ENCODE measurements at regions not wholly inside any gene's neighbourhood (a gene's known extent, or its start where the extent isn't known, plus 50 kb on each side); places are given as distances from the start of the nearest gene placed in this dataset.
"Not testable (repeated sequence)": the region's sequence is repeated elsewhere in the genome, so short reads cannot be mapped to it uniquely, and the experiment has no call there.

DNA sequence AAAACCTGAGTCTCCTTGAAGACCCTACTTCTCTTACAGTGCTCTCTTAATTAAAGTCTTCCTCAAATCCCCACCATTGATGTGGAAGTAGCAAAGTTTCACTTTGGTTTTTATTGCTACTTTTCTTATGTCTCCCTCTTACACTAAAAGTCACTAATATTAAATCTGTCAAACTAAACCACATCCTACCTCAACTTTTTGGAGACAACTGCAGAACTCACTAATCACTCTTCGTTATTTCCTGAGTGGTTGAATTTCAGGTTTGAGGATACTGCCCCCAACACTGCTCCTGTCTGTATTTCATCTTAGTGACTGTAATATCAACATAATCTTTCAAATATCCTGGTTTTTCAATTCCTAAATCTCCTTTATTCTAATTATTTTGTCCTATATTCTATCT is 213.0 kb upstream of the PDE3A start:
- TF ChIP-seq NR2F2 (IDR thresholded peaks at IDR 0.05): no peak
- no peak for TF ChIP-seq FOXA2 (IDR thresholded peaks at IDR 0.05)
- TF ChIP-seq, protein P1, sequence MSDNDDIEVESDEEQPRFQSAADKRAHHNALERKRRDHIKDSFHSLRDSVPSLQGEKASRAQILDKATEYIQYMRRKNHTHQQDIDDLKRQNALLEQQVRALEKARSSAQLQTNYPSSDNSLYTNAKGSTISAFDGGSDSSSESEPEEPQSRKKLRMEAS (IDR thresholded peaks at IDR 0.05): no peak
- TF ChIP-seq TAF1 (conservative IDR thresholded peaks at IDR 0.05): no peak
- no peak for TF ChIP-seq HNF4G (IDR thresholded peaks at IDR 0.05)
- TF ChIP-seq, protein P2, sequence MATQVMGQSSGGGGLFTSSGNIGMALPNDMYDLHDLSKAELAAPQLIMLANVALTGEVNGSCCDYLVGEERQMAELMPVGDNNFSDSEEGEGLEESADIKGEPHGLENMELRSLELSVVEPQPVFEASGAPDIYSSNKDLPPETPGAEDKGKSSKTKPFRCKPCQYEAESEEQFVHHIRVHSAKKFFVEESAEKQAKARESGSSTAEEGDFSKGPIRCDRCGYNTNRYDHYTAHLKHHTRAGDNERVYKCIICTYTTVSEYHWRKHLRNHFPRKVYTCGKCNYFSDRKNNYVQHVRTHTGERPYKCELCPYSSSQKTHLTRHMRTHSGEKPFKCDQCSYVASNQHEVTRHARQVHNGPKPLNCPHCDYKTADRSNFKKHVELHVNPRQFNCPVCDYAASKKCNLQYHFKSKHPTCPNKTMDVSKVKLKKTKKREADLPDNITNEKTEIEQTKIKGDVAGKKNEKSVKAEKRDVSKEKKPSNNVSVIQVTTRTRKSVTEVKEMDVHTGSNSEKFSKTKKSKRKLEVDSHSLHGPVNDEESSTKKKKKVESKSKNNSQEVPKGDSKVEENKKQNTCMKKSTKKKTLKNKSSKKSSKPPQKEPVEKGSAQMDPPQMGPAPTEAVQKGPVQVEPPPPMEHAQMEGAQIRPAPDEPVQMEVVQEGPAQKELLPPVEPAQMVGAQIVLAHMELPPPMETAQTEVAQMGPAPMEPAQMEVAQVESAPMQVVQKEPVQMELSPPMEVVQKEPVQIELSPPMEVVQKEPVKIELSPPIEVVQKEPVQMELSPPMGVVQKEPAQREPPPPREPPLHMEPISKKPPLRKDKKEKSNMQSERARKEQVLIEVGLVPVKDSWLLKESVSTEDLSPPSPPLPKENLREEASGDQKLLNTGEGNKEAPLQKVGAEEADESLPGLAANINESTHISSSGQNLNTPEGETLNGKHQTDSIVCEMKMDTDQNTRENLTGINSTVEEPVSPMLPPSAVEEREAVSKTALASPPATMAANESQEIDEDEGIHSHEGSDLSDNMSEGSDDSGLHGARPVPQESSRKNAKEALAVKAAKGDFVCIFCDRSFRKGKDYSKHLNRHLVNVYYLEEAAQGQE (IDR thresholded peaks at IDR 0.05): no peak
- TF ChIP-seq, protein P3, sequence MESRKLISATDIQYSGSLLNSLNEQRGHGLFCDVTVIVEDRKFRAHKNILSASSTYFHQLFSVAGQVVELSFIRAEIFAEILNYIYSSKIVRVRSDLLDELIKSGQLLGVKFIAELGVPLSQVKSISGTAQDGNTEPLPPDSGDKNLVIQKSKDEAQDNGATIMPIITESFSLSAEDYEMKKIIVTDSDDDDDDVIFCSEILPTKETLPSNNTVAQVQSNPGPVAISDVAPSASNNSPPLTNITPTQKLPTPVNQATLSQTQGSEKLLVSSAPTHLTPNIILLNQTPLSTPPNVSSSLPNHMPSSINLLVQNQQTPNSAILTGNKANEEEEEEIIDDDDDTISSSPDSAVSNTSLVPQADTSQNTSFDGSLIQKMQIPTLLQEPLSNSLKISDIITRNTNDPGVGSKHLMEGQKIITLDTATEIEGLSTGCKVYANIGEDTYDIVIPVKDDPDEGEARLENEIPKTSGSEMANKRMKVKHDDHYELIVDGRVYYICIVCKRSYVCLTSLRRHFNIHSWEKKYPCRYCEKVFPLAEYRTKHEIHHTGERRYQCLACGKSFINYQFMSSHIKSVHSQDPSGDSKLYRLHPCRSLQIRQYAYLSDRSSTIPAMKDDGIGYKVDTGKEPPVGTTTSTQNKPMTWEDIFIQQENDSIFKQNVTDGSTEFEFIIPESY (IDR thresholded peaks at IDR 0.05): no peak
- no peak for TF ChIP-seq SP1 (IDR thresholded peaks at IDR 0.05)
- no peak for TF ChIP-seq GABPA (IDR thresholded peaks at IDR 0.05 in 1 of 2, conservative IDR thresholded peaks at IDR 0.05 in 1 of 2)
- TF ChIP-seq EGR1 (IDR thresholded peaks at IDR 0.05; ENCODE audit: low read depth in 2 of 2): no peak
- TF ChIP-seq ATF3 (IDR thresholded peaks at IDR 0.05): no peak
- TF ChIP-seq CTCF (IDR thresholded peaks at IDR 0.05; ENCODE audit: low read depth, low read length, missing input control): no peak
- no peak for TF ChIP-seq YY1 (IDR thresholded peaks at IDR 0.05)
- no peak for TF ChIP-seq HNF4A (conservative IDR thresholded peaks at IDR 0.05)
- no peak for TF ChIP-seq RAD21 (IDR thresholded peaks at IDR 0.05)
- TF ChIP-seq JUND (IDR thresholded peaks at IDR 0.05): no peak
- Histone ChIP-seq H3K27ac (ENCODE audit: low read depth in 1 of 2, low read length in 2 of 2) (no peak overlapping the region), H3K4me1 (ENCODE audit: control insufficient read depth in 4 of 4, insufficient read depth in 4 of 4, low read length in 3 of 4) (peaks cover 0 to 4% (median 0%) of the 10 kb centered on the region in 4 donors), H3K9ac (ENCODE audit: low read depth in 1 of 2, low read length in 2 of 2) (no peak overlapping the region), H3K4me3 (ENCODE audit: low read depth in 1 of 3, low read length in 3 of 3) (no peak overlapping the region), H3K27me3 (ENCODE audit: control insufficient read depth in 4 of 4, insufficient read depth in 4 of 4, low read length in 3 of 4) (no peaks in the 10 kb centered on the region), H3K9me3 (ENCODE audit: control insufficient read depth in 4 of 4, low read length in 3 of 4) (no peaks in the 10 kb centered on the region), H3K36me3 (ENCODE audit: control insufficient read depth in 4 of 4, insufficient read depth in 3 of 4, low read depth in 1 of 4, low read length in 3 of 4) (no peaks in the 10 kb centered on the region)
- no peak for DNase-seq (ENCODE audit: low spot score)
- 88% methylated on average over 1 of the region's 1 CpG for WGBS

DNA sequence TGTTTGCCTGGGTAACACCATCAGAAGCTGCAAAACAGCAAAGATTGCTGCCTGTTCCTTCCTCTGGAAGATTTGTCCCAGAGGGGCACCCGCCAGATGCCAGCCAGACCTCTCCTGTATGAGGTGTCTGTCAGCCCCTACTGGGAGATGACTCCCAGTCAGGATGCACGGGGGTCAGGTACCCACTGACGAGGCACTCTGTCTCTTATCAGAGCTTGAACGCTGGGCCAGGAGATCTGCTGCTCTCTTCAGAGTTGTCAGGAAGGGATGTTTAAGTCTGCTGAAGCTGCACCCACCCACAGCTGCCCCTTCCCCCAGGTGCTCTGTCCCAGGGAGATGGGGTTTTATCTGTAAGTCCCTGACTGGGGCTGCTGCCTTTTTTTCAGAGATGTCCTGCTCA is 207.4 kb upstream of the PDE3A start:
- WGBS: 61% methylated on average over 4 of the region's 4 CpGs
- H3K9ac ChIP-seq (ENCODE audit: low read depth in 1 of 2, low read length in 2 of 2); DNase-seq (ENCODE audit: low spot score); H3K36me3 ChIP-seq (ENCODE audit: control insufficient read depth in 4 of 4, insufficient read depth in 3 of 4, low read depth in 1 of 4, low read length in 3 of 4); H3K9me3 ChIP-seq (ENCODE audit: control insufficient read depth in 4 of 4, low read length in 3 of 4); H3K27ac ChIP-seq (ENCODE audit: low read depth in 1 of 2, low read length in 2 of 2); H3K4me1 ChIP-seq (ENCODE audit: control insufficient read depth in 4 of 4, insufficient read depth in 4 of 4, low read length in 3 of 4); H3K27me3 ChIP-seq (ENCODE audit: control insufficient read depth in 4 of 4, insufficient read depth in 4 of 4, low read length in 3 of 4); H3K4me3 ChIP-seq (ENCODE audit: low read depth in 1 of 3, low read length in 3 of 3): not testable (repeated sequence)
